KOPT-K1 (cell line): ENCODE measurements at regions not wholly inside any gene's neighbourhood (a gene's known extent, or its start where the extent isn't known, plus 50 kb on each side); places are given as distances from the start of the nearest gene placed in this dataset.

ENCODE experiments used
- H3K27ac ChIP-seq: fragments of 200-600 bp; sonication (generic); 2 replicates; pipeline ENCODE4 v1.5.1; 2016; ENCODE audit warnings: antibody characterized with exemption, mild to moderate bottlenecking, low read depth, low read length; ENCODE audit not compliant: poor library complexity, severe bottlenecking
- H3K36me3 ChIP-seq: fragments of 200-600 bp; sonication (generic); 2 replicates; pipeline ENCODE4 v1.5.1; 2017; ENCODE audit warnings: antibody characterized with exemption, mild to moderate bottlenecking, low read length, moderate library complexity; ENCODE audit not compliant: insufficient read depth
- H3K9me3 ChIP-seq: fragments of 200-600 bp; sonication (generic); 2 replicates; pipeline ENCODE4 v1.5.1; 2017; ENCODE audit warnings: antibody characterized with exemption, low read length, mild to moderate bottlenecking; ENCODE audit not compliant: insufficient read depth, poor library complexity, severe bottlenecking

GRCh38 chr15:62935300-62936081 is 107.1 kb upstream of the TPM1 start:
- H3K9me3 ChIP-seq = no peaks in the 10 kb centered on the region
- H3K27ac ChIP-seq = no peak overlapping the region
- no peaks in the 10 kb centered on the region for H3K36me3 ChIP-seq

- H3K36me3 ChIP-seq = no peaks in the 10 kb centered on the region
- H3K9me3 ChIP-seq = no peaks in the 10 kb centered on the region
- H3K27ac ChIP-seq = no peak overlapping the region
Measured at GRCh38 chr15:62938825-62939224, 103.7 kb upstream of the TPM1 start.

- H3K36me3 ChIP-seq = no peaks in the 10 kb centered on the region
- no peak overlapping the region for H3K27ac ChIP-seq
- no peaks in the 10 kb centered on the region for H3K9me3 ChIP-seq
Measured at GRCh38 chr15:62940093-62940754, 102.3 kb upstream of the TPM1 start.

- Histone ChIP-seq H3K27ac (no peak overlapping the region), H3K9me3 (no peaks in the 10 kb centered on the region)
Measured at GRCh38 chr15:62940755-62941361, 101.7 kb upstream of the TPM1 start.

GRCh38 chr15:62941699-62942098 is 100.8 kb upstream of the TPM1 start:
- no peaks in the 10 kb centered on the region for H3K36me3 ChIP-seq
- H3K9me3 ChIP-seq = no peaks in the 10 kb centered on the region
- H3K27ac ChIP-seq = no peak overlapping the region

More at GRCh38 chr15:62940755-62941361, 101.7 kb upstream of the TPM1 start:
- no peaks in the 10 kb centered on the region for H3K36me3 ChIP-seq

GRCh38 chr15:62942428-62942827 is 100.1 kb upstream of the TPM1 start:
- H3K27ac ChIP-seq = no peak overlapping the region
- H3K36me3 ChIP-seq = no peaks in the 10 kb centered on the region
- no peaks in the 10 kb centered on the region for H3K9me3 ChIP-seq

GRCh38 chr15:62945063-62945462 is 97.5 kb upstream of the TPM1 start:
- Histone ChIP-seq H3K36me3 (no peaks in the 10 kb centered on the region), H3K9me3 (no peaks in the 10 kb centered on the region), H3K27ac (no peak overlapping the region)

- no peak overlapping the region for H3K27ac ChIP-seq
- no peaks in the 10 kb centered on the region for H3K9me3 ChIP-seq
- no peaks in the 10 kb centered on the region for H3K36me3 ChIP-seq
Measured at GRCh38 chr15:62945760-62946159, 96.8 kb upstream of the TPM1 start.

- no peak overlapping the region for H3K27ac ChIP-seq
- no peaks in the 10 kb centered on the region for H3K36me3 ChIP-seq
- H3K9me3 ChIP-seq = no peaks in the 10 kb centered on the region
Measured at GRCh38 chr15:62946940-62947339, 95.6 kb upstream of the TPM1 start.

- no peaks in the 10 kb centered on the region for H3K9me3 ChIP-seq
- no peak overlapping the region for H3K27ac ChIP-seq
- H3K36me3 ChIP-seq = no peaks in the 10 kb centered on the region
Measured at GRCh38 chr15:62950462-62950931, 92.0 kb upstream of the TPM1 start.

GRCh38 chr15:62951481-62951880 is 91.1 kb upstream of the TPM1 start:
- Histone ChIP-seq H3K36me3 (no peaks in the 10 kb centered on the region), H3K9me3 (no peaks in the 10 kb centered on the region), H3K27ac (no peak overlapping the region)

- Histone ChIP-seq H3K9me3 (no peaks in the 10 kb centered on the region), H3K36me3 (no peaks in the 10 kb centered on the region), H3K27ac (no peak overlapping the region)
Measured at GRCh38 chr15:62953021-62953420, 89.5 kb upstream of the TPM1 start.

GRCh38 chr15:62953496-62954045 is 89.0 kb upstream of the TPM1 start:
- no peak overlapping the region for H3K27ac ChIP-seq
- no peaks in the 10 kb centered on the region for H3K36me3 ChIP-seq
- no peaks in the 10 kb centered on the region for H3K9me3 ChIP-seq

GRCh38 chr15:62957130-62957529 is 85.4 kb upstream of the TPM1 start:
- H3K27ac ChIP-seq = no peak overlapping the region
- no peaks in the 10 kb centered on the region for H3K9me3 ChIP-seq
- H3K36me3 ChIP-seq = no peaks in the 10 kb centered on the region
